Neural cell (in vitro differentiated cells): ENCODE measurements at regions not wholly inside any gene's neighbourhood (a gene's known extent, or its start where the extent isn't known, plus 50 kb on each side); places are given as distances from the start of the nearest gene placed in this dataset.
A peak's percentile ranks its signal among the peaks of the same experiment; 100 is the strongest.
"Not testable (repeated sequence)": the region's sequence is repeated elsewhere in the genome, so short reads cannot be mapped to it uniquely, and the experiment has no call there.

ENCODE experiments used
- H2AFZ ChIP-seq: fragments of 200-600, 300-800 bp; sonication (generic), shearing (Covaris generic); 2 replicates; pipeline ENCODE4 v1.6.0; 2014; ENCODE audit warnings: low read depth, mild to moderate bottlenecking, antibody characterized with exemption, low read length, moderate library complexity
- H3F3A ChIP-seq: fragments of 200-600 bp; shearing (Covaris generic); 2 replicates; pipeline ENCODE4 v1.6.1; 2016; ENCODE audit warnings: mild to moderate bottlenecking, moderate library complexity, mixed read lengths, antibody characterized with exemption, low read length; ENCODE audit not compliant: insufficient read depth, poor library complexity, severe bottlenecking
- H3K27ac ChIP-seq: fragments of 200-600, 300-800 bp; sonication (generic), shearing (Covaris generic); 2 replicates; pipeline ENCODE4 v1.5.1; 2014; ENCODE audit warnings: mild to moderate bottlenecking, low read length, moderate library complexity
- H3K27me3 ChIP-seq: fragments of 300-800, 200-600 bp; sonication (generic), shearing (Covaris generic); 2 replicates; pipeline ENCODE4 v1.6.0; 2014; ENCODE audit warnings: mild to moderate bottlenecking, low read depth, low read length, moderate library complexity; ENCODE audit not compliant: insufficient read depth
- H3K36me3 ChIP-seq: fragments of 300-800, 200-600 bp; sonication (generic), shearing (Covaris generic); 2 replicates; pipeline ENCODE4 v1.5.1; 2014; ENCODE audit warnings: mild to moderate bottlenecking, antibody characterized with exemption, low read length, moderate library complexity; ENCODE audit not compliant: insufficient read depth
- H3K4me2 ChIP-seq: fragments of 300-800, 200-600 bp; sonication (generic), shearing (Covaris generic); 2 replicates; pipeline ENCODE4 v1.6.0; 2014; ENCODE audit warnings: mild to moderate bottlenecking, low read length
- H3K4me3 ChIP-seq: fragments of 300-800, 200-600 bp; sonication (generic), shearing (Covaris generic); 2 replicates; pipeline ENCODE4 v1.5.1; 2014; ENCODE audit warnings: mild to moderate bottlenecking, low read length, moderate library complexity
- H3K79me2 ChIP-seq: fragments of 200-600 bp; shearing (Covaris generic); replicated peaks from 2 replicates; pipeline ENCODE4 v1.6.0; 2014; ENCODE audit warnings: mild to moderate bottlenecking, low read length, moderate library complexity; ENCODE audit not compliant: insufficient read depth
- H3K9ac ChIP-seq: fragments of 300-800, 200-600 bp; sonication (generic), shearing (Covaris generic); 2 replicates; pipeline ENCODE4 v1.6.1; 2016; ENCODE audit warnings: mild to moderate bottlenecking, low read length, mixed read lengths
- H3K9me2 ChIP-seq: fragments of 200-600 bp; shearing (Covaris generic); 2 replicates; pipeline ENCODE4 v1.6.1; 2016; ENCODE audit warnings: mild to moderate bottlenecking, low read length, mixed read lengths; ENCODE audit not compliant: insufficient read depth
- H3K9me3 ChIP-seq: fragments of 200-600, 300-800 bp; sonication (generic), shearing (Covaris generic); 2 replicates; pipeline ENCODE4 v1.6.1; 2016; ENCODE audit warnings: mild to moderate bottlenecking, mixed run types, low read length, moderate library complexity, mixed read lengths
- H4K20me1 ChIP-seq: fragments of 200-600 bp; shearing (Covaris generic); 2 replicates; pipeline ENCODE4 v1.6.1; 2016; ENCODE audit warnings: mild to moderate bottlenecking, mixed run types; ENCODE audit not compliant: insufficient read depth
- EP300 ChIP-seq: fragments of 450-650 bp; conservative IDR thresholded peaks from 2 replicates; pipeline ENCODE4 v1.6.1; 2014; ENCODE audit warnings: antibody characterized with exemption, mild to moderate bottlenecking, moderate library complexity; ENCODE audit not compliant: poor library complexity, severe bottlenecking
- EZH2 ChIP-seq: fragments of 200-600, 300-800 bp; shearing (Covaris generic), sonication (generic); IDR thresholded peaks from 2 replicates; pipeline ENCODE4 v1.6.1; 2014; ENCODE audit warnings: antibody characterized with exemption, low read length, borderline replicate concordance, mild to moderate bottlenecking; ENCODE audit not compliant: insufficient read depth, poor library complexity, severe bottlenecking
- MXI1 ChIP-seq: fragments of 450-650 bp; conservative IDR thresholded peaks from 2 replicates; pipeline ENCODE4 v1.6.1; 2014; ENCODE audit warnings: antibody characterized with exemption, mild to moderate bottlenecking; ENCODE audit not compliant: poor library complexity, severe bottlenecking
- POLR2AphosphoS5 ChIP-seq: IDR thresholded peaks from 2 replicates; pipeline ENCODE4 v1.6.1; 2012
- RAD21 ChIP-seq: fragments of 450-650 bp; conservative IDR thresholded peaks from 2 replicates; pipeline ENCODE4 v1.6.1; 2014; ENCODE audit warnings: antibody characterized with exemption, mild to moderate bottlenecking, moderate library complexity
- SMC3 ChIP-seq: fragments of 450-650 bp; conservative IDR thresholded peaks from 2 replicates; pipeline ENCODE4 v1.6.1; 2014; ENCODE audit warnings: antibody characterized with exemption, mild to moderate bottlenecking, moderate library complexity; ENCODE audit not compliant: poor library complexity
- TAF1 ChIP-seq: IDR thresholded peaks from 2 replicates; pipeline ENCODE4 v1.6.1; 2012; ENCODE audit warnings: low read depth
- TF ChIP-seq, protein P1 (sequence below): IDR thresholded peaks from 2 replicates; pipeline ENCODE4 v1.6.1; 2012; ENCODE audit warnings: borderline replicate concordance
- TF ChIP-seq, protein P2 (sequence below): fragments of 450-650 bp; IDR thresholded peaks from 2 replicates; pipeline ENCODE4 v1.5.1; 2014; ENCODE audit warnings: antibody characterized with exemption, mild to moderate bottlenecking, moderate library complexity; ENCODE audit not compliant: poor library complexity, severe bottlenecking

DNA sequence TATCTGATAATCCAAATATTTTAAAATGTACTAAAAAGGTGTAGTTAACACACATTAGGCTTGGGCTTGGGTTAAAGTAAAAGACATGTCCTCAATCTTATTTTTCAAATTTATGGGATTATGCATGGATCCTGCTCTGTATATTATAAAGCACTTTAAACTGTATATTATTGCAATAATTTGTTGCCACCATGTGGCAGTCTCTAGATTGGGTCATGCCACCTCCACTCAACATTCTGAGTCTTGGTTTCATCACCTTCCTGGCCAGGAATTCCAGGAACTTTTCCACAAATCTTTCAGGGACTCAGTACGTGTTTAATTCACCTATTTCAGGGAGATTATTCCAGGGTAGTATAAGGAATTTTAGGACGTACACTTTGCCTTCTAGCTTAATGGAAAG lies 695.5 kb downstream of the FAM181B start:
- Histone ChIP-seq H3K79me2 (no peaks in the 10 kb centered on the region), H2AFZ (no peak overlapping the region), H3K4me3 (no peak overlapping the region), H3K36me3 (no peaks in the 10 kb centered on the region), H3K27ac (no peak overlapping the region), H3K9me3 (no peaks in the 10 kb centered on the region), H3K9ac (no peak overlapping the region), H3F3A (no peaks in the 10 kb centered on the region), H4K20me1 (no peaks in the 10 kb centered on the region), H3K9me2 (no peaks in the 10 kb centered on the region), H3K27me3 (no peaks in the 10 kb centered on the region), H3K4me2 (no peak overlapping the region)
- TF ChIP-seq TAF1 = no peak
- TF ChIP-seq RAD21 = no peak
- no peak for TF ChIP-seq EZH2
- no peak for TF ChIP-seq SMC3
- no peak for TF ChIP-seq POLR2AphosphoS5
- TF ChIP-seq, protein P1, sequence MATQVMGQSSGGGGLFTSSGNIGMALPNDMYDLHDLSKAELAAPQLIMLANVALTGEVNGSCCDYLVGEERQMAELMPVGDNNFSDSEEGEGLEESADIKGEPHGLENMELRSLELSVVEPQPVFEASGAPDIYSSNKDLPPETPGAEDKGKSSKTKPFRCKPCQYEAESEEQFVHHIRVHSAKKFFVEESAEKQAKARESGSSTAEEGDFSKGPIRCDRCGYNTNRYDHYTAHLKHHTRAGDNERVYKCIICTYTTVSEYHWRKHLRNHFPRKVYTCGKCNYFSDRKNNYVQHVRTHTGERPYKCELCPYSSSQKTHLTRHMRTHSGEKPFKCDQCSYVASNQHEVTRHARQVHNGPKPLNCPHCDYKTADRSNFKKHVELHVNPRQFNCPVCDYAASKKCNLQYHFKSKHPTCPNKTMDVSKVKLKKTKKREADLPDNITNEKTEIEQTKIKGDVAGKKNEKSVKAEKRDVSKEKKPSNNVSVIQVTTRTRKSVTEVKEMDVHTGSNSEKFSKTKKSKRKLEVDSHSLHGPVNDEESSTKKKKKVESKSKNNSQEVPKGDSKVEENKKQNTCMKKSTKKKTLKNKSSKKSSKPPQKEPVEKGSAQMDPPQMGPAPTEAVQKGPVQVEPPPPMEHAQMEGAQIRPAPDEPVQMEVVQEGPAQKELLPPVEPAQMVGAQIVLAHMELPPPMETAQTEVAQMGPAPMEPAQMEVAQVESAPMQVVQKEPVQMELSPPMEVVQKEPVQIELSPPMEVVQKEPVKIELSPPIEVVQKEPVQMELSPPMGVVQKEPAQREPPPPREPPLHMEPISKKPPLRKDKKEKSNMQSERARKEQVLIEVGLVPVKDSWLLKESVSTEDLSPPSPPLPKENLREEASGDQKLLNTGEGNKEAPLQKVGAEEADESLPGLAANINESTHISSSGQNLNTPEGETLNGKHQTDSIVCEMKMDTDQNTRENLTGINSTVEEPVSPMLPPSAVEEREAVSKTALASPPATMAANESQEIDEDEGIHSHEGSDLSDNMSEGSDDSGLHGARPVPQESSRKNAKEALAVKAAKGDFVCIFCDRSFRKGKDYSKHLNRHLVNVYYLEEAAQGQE = no peak
- TF ChIP-seq EP300 = no peak

DNA sequence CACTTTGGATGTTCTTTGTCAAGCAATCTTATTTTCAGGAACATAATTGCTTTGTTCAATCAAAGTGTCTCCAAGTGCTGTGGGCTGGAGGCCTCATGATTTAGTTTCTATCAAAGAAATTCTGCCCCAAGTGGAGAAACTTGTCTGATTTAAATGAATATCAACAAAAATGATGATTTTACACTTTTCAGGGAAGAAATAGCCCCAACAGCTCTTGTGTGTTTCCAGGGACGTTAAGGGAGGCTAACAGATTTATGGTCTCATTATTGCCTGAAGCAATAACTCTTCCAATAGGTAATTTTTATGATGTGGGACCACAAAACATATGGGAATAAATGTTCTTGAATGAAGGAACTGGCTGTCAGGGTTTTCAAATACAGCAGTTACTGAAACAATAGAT lies 699.1 kb downstream of the FAM181B start:
- Histone ChIP-seq H4K20me1 (no peaks in the 10 kb centered on the region), H3F3A (no peaks in the 10 kb centered on the region), H2AFZ (no peak overlapping the region), H3K27ac (no peak overlapping the region), H3K9me2 (no peaks in the 10 kb centered on the region), H3K9me3 (no peaks in the 10 kb centered on the region), H3K4me2 (no peak overlapping the region), H3K9ac (no peak overlapping the region), H3K27me3 (no peaks in the 10 kb centered on the region), H3K79me2 (no peaks in the 10 kb centered on the region), H3K36me3 (no peaks in the 10 kb centered on the region), H3K4me3 (no peak overlapping the region)
- no peak for TF ChIP-seq EZH2
- TF ChIP-seq, protein P2, sequence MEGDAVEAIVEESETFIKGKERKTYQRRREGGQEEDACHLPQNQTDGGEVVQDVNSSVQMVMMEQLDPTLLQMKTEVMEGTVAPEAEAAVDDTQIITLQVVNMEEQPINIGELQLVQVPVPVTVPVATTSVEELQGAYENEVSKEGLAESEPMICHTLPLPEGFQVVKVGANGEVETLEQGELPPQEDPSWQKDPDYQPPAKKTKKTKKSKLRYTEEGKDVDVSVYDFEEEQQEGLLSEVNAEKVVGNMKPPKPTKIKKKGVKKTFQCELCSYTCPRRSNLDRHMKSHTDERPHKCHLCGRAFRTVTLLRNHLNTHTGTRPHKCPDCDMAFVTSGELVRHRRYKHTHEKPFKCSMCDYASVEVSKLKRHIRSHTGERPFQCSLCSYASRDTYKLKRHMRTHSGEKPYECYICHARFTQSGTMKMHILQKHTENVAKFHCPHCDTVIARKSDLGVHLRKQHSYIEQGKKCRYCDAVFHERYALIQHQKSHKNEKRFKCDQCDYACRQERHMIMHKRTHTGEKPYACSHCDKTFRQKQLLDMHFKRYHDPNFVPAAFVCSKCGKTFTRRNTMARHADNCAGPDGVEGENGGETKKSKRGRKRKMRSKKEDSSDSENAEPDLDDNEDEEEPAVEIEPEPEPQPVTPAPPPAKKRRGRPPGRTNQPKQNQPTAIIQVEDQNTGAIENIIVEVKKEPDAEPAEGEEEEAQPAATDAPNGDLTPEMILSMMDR = peak; percentile 47
- TF ChIP-seq POLR2AphosphoS5 = no peak
- TF ChIP-seq EP300 = no peak
- TF ChIP-seq MXI1 = no peak
- no peak for TF ChIP-seq TAF1
- TF ChIP-seq, protein P1 = no peak

DNA sequence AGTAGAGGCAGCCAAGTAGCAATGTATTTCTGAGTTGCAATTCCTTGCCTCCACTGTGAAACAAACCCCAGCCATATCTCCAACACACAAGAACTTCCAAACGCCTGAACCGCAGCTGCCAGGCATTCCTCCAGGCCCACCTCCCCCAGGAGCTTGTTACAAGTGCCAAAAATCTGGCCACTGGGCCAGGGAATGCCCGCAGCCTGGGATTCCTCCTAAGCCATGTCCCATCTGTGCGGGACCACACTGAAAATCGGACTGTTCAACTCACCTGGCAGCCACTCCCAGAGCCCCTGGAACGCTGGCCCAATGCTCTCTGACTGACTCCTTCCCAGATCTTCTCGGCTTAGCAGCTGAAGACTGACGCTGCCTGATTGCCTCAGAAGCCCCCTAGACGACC lies 706.3 kb downstream of the FAM181B start:
- H2AFZ ChIP-seq, H3K27ac ChIP-seq, H3K4me3 ChIP-seq, H3F3A ChIP-seq, H4K20me1 ChIP-seq, H3K9me2 ChIP-seq, H3K9ac ChIP-seq, H3K36me3 ChIP-seq, H3K27me3 ChIP-seq, H3K9me3 ChIP-seq, H3K4me2 ChIP-seq, H3K79me2 ChIP-seq: not testable (repeated sequence)
